T-helper 1 cell treated with Interleukin-12 subunit alpha and Interleukin-12 subunit beta and Interleukin-4 antibody, amounts not matched to agents 30 μg/mL and 1 μg/mL, for 36 hours (primary cell): ENCODE measurements at regions not wholly inside any gene's neighbourhood (a gene's known extent, or its start where the extent isn't known, plus 50 kb on each side); places are given as distances from the start of the nearest gene placed in this dataset.

ENCODE experiments used
- H3K27ac Mint-ChIP-seq: one replicate; pipeline ENCODE4 v1.8.0; 2021; ENCODE audit warnings: mild to moderate bottlenecking, mixed read lengths
- H3K27me3 Mint-ChIP-seq: one replicate; pipeline ENCODE4 v1.8.0; 2021; ENCODE audit warnings: low read depth, mixed read lengths
- H3K36me3 Mint-ChIP-seq: one replicate; pipeline ENCODE4 v1.8.0; 2021; ENCODE audit warnings: low read depth, mixed read lengths
- H3K4me1 Mint-ChIP-seq: one replicate; pipeline ENCODE4 v1.8.0; 2021; ENCODE audit warnings: low read depth, mixed read lengths
- H3K4me3 Mint-ChIP-seq: one replicate; pipeline ENCODE4 v1.8.0; 2021; ENCODE audit warnings: mild to moderate bottlenecking, moderate library complexity, mixed read lengths
- H3K9me3 Mint-ChIP-seq: one replicate; pipeline ENCODE4 v1.8.0; 2021; ENCODE audit warnings: mixed read lengths

DNA sequence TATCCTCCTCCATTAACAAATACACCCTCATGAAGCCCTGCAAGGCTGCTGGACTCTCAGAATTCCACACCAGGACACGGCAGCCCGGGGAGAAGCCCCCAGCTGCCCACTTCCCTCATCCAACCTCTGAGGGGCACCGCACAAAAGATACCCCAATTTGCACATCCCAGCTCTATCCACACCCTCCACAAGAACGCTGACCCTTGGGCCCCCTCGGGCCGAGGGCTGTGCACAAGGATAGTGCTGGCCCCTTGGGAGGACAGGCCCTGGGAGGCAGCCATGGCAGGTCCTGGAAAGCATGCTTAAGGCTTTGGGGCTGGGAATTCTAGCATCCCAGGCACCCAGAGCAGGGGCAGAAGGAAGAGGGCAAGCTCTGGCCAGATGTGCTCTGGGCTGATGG lies 77.4 kb upstream of the PRNP start:
- H3K27me3 Mint-ChIP-seq, result peaks cover 32% of the 10 kb centered on the region
- no peaks in the 10 kb centered on the region for H3K9me3 Mint-ChIP-seq
- peaks cover 2% of the 10 kb centered on the region for H3K4me1 Mint-ChIP-seq
- no peak overlapping the region for H3K4me3 Mint-ChIP-seq
- H3K27ac Mint-ChIP-seq, result no peak overlapping the region
- H3K36me3 Mint-ChIP-seq, result no peaks in the 10 kb centered on the region

DNA sequence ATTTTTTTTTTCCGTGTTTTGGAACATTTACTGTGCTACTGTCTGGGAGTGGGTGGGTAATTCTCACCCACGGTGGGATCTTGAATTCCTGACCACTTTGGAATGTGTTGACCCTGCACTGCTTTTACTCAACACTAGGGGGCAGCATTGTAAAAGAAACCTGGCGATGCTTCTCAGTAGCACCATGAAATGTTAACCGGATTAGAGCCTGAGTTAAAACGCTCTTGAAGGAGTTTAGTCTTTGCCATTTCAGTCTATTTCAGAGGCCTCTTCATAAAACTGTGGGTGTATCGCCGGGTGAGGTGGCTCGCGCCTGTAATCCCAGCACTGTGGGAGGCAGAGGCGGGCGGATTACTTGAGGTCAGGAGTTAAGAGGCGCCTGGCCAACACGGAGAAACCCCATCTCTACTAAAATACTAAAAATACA lies 79.0 kb upstream of the PRNP start:
- Mint-ChIP-seq H3K4me3 (no peak overlapping the region), H3K36me3 (no peaks in the 10 kb centered on the region), H3K4me1 (no peaks in the 10 kb centered on the region), H3K9me3 (no peaks in the 10 kb centered on the region), H3K27me3 (peaks cover 36% of the 10 kb centered on the region), H3K27ac (no peak overlapping the region)

DNA sequence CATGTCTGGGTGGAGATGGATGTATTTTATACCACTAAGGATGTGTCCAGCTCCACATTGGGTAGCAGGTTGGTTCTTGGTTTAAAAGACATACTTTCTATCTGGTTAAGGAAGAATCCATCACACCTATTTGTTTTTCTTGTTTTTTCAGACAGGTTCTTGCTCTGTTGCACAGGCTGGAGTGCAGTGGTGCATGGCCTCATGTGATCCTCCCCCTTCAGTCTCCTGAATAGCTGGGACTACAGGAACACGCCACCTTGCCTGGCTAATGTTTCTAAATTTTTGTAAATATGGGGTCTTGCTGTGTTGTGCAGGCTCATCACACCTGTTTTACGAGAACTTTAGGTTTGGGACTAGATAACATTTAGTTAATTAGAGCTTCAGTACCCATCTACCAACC lies 80.2 kb upstream of the PRNP start:
- peaks cover 36% of the 10 kb centered on the region for H3K27me3 Mint-ChIP-seq
- H3K4me1 Mint-ChIP-seq, result no peaks in the 10 kb centered on the region
- H3K36me3 Mint-ChIP-seq, result no peaks in the 10 kb centered on the region
- no peak overlapping the region for H3K4me3 Mint-ChIP-seq
- no peak overlapping the region for H3K27ac Mint-ChIP-seq
- no peaks in the 10 kb centered on the region for H3K9me3 Mint-ChIP-seq

DNA sequence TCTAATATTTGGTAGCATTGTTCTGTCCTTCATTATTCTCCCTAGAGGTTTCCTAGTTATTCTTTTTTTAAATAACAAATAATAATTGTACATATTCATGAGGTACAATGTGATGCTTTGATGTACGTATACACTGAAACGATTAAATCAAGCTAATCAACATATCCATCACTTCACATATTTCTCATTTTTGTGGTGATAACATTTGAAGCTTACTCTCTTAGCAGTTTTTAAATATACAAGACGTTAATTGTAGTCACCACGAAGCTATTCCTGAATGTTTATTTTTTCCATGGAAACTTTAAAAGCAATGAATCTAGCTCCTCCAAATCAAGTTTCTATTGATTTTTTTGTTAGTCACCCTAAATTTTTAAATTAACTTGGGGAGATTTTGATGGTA lies 81.1 kb upstream of the PRNP start:
- Mint-ChIP-seq H3K36me3 (no peaks in the 10 kb centered on the region), H3K27me3 (peaks cover 41% of the 10 kb centered on the region), H3K4me1 (no peaks in the 10 kb centered on the region), H3K4me3 (no peak overlapping the region), H3K27ac (no peak overlapping the region), H3K9me3 (no peaks in the 10 kb centered on the region)

DNA sequence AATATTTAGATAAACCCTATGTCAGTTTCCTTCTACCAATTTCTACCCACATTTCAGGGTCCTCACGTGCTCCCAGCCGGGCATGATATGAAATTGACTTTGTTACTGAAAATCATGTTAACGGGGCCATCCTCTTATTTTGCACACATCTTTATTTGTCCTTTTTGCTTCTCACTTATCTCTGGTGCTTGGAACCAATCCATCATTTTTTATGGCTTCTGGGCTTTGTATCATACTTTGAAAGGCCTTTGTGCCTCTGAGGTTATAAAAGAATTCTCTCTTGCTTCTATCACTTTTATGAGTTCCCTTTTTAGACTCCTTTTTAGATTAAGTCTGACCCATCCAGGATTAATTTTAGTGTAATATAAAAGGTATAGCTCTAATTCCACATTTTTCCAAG lies 81.7 kb upstream of the PRNP start:
- H3K4me3 Mint-ChIP-seq, result no peak overlapping the region

DNA sequence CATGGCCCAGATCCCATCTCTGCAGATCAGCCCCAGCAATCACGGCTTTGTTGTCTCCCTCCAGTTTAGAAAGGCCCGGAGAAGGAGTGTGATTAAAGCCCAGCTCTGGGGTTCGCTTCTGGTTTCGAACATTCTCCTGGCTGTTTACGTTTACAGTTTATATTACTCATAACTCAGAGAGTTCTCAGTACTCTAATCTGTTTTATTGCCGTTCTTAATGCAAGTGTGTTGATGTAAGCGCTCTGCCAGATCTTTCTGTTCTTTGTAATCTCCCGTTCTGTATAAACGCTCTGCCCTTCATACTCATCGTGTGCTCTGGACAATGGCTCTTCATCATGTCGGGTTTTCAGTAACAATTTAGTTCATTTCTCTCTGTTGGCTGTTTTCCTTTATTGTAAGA lies 82.5 kb upstream of the PRNP start:
- no peaks in the 10 kb centered on the region for H3K9me3 Mint-ChIP-seq
- H3K4me3 Mint-ChIP-seq, result no peak overlapping the region

More for the DNA sequence above, 81.7 kb upstream of the PRNP start:
- Mint-ChIP-seq H3K27me3 (peaks cover 44% of the 10 kb centered on the region), H3K36me3 (no peaks in the 10 kb centered on the region), H3K4me1 (no peaks in the 10 kb centered on the region), H3K27ac (no peak overlapping the region), H3K9me3 (no peaks in the 10 kb centered on the region)

DNA sequence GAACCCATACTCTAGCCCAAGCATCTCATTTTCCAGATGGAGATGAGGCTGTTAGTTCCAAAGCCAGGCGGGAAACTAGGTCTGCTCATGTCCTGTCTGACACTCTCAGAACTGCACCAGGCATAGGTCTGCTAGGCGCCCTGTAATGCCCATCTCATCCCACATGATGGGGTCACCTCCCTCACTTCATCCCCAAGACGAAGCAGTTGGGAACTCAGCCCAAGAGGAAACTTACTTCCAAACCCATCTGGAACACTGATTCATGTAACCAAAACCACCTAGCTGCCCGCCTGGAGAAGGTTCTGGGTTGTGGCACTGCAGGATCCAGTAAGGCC lies 84.0 kb upstream of the PRNP start:
- Mint-ChIP-seq H3K4me1 (no peaks in the 10 kb centered on the region), H3K27me3 (peaks cover 52% of the 10 kb centered on the region), H3K4me3 (no peak overlapping the region), H3K9me3 (no peaks in the 10 kb centered on the region), H3K27ac (no peak overlapping the region), H3K36me3 (no peaks in the 10 kb centered on the region)

More for the DNA sequence above, 82.5 kb upstream of the PRNP start:
- H3K27me3 Mint-ChIP-seq, result peaks cover 50% of the 10 kb centered on the region
- H3K4me1 Mint-ChIP-seq, result no peaks in the 10 kb centered on the region
- H3K36me3 Mint-ChIP-seq, result no peaks in the 10 kb centered on the region
- no peak overlapping the region for H3K27ac Mint-ChIP-seq

DNA sequence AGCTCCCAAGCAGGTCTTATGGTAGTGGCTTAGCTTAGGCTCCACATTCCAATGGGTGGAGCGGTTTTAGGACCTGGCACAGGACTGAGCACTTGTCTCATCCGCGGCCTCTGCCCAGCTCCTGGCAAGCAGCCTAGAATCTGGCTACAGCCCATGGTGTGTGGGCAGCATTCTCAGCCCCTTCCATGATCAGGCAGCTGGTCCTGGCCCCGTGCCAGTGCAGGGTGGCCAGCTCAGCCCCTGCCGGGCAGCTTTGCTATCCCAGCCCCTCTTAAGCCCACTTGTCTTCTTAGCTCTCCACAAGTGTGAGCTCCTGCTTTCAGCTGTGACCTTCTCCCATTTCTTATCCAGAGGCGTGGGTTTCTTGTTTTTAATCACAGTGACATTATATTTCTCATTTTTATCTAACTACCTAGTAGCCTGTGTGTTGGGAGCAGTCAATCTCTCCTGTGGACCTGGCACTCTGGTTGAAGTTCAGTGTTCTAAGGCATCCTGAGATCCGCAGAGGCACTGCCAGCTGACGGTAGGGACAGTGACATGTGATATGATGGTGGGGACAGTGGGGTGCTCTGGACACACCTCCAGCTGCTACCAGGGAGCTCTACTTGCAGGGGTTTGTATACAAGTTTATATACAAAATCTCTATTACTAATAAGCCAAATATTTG lies 84.5 kb upstream of the PRNP start:
- Mint-ChIP-seq H3K36me3 (no peaks in the 10 kb centered on the region), H3K4me1 (no peaks in the 10 kb centered on the region), H3K27me3 (peaks cover 51% of the 10 kb centered on the region), H3K4me3 (no peak overlapping the region), H3K9me3 (no peaks in the 10 kb centered on the region), H3K27ac (no peak overlapping the region)

DNA sequence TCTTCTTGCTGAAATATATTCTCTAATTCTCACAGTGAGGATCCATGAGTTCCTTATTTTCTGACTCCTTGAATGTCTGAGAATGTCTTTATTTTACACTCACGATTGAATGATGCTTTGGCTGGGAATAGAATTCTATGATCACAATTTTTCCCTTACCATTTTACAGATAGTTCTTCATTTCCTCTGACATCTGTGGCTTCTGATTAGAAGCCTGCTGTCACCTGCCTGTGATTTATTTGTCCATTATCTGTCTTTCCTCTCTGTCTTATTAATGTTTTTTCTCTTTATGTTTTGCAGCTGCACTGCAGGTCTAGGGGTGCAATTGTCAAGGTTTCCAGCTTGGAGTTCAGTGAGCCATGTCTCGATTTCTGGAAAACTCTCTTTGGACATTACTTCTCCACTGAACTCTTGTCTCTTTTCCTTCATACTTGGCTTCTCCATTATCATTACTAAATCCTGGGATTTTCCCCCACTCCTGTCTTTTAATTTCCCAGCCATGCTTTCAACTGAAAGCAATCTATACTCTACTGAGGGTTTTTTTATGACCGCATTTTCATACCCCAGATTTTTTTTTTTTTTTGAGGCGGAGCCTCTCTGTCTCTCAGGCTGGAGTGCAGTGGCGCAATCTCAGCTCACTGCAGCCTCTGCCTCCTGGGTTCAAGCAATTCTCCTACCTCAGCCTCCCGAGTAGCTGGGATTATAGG lies 85.8 kb upstream of the PRNP start:
- no peaks in the 10 kb centered on the region for H3K36me3 Mint-ChIP-seq
- H3K27me3 Mint-ChIP-seq, result peaks cover 51% of the 10 kb centered on the region
- H3K27ac Mint-ChIP-seq, result no peak overlapping the region
- H3K4me1 Mint-ChIP-seq, result no peaks in the 10 kb centered on the region
- no peak overlapping the region for H3K4me3 Mint-ChIP-seq
- no peaks in the 10 kb centered on the region for H3K9me3 Mint-ChIP-seq

DNA sequence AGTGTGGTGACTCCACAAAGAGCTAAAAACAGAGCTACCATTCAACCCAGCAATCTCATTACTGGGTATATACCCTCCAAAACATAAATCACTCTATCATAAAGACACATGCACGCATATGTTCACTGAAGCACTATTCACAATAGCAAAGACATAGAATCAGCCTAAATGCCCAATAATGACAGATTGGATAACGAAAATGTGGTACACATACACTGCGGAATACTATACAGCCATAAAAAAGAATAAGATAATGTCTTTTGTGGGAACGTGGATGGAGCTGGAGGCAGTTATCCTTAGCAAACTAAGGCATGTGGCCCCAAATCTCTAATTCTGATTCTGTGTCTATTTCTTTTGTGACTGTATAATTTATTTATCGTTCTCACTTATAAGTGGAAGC lies 89.0 kb upstream of the PRNP start:
- Mint-ChIP-seq H3K27me3 (peaks cover 51% of the 10 kb centered on the region), H3K4me3 (no peak overlapping the region), H3K4me1 (peaks cover 5% of the 10 kb centered on the region), H3K9me3 (no peaks in the 10 kb centered on the region), H3K27ac (no peak overlapping the region), H3K36me3 (no peaks in the 10 kb centered on the region)

DNA sequence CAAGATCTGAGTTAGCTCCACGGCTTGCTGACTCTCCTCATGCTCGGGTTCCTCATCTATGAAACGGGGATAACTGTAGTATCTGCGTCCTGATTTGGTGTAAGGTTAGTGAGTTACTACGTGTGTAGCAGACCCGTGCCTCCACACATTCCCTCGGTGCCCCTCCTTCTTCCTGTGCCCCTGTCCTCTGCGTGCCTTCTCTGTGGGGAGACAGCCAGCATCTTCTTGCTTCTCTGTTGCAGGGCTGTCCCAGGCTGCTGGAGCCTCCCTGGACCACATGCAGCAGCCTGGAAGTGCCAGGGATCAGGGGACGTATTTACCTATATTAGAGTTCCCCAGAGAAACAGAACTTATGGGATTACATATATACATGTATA lies 93.1 kb upstream of the PRNP start:
- peaks cover 5% of the 10 kb centered on the region for H3K4me1 Mint-ChIP-seq
- H3K4me3 Mint-ChIP-seq, result peak overlapping the region; percentile 63
- H3K27ac Mint-ChIP-seq, result no peak overlapping the region
- H3K36me3 Mint-ChIP-seq, result no peaks in the 10 kb centered on the region
- no peaks in the 10 kb centered on the region for H3K9me3 Mint-ChIP-seq
- H3K27me3 Mint-ChIP-seq, result peaks cover 45% of the 10 kb centered on the region

DNA sequence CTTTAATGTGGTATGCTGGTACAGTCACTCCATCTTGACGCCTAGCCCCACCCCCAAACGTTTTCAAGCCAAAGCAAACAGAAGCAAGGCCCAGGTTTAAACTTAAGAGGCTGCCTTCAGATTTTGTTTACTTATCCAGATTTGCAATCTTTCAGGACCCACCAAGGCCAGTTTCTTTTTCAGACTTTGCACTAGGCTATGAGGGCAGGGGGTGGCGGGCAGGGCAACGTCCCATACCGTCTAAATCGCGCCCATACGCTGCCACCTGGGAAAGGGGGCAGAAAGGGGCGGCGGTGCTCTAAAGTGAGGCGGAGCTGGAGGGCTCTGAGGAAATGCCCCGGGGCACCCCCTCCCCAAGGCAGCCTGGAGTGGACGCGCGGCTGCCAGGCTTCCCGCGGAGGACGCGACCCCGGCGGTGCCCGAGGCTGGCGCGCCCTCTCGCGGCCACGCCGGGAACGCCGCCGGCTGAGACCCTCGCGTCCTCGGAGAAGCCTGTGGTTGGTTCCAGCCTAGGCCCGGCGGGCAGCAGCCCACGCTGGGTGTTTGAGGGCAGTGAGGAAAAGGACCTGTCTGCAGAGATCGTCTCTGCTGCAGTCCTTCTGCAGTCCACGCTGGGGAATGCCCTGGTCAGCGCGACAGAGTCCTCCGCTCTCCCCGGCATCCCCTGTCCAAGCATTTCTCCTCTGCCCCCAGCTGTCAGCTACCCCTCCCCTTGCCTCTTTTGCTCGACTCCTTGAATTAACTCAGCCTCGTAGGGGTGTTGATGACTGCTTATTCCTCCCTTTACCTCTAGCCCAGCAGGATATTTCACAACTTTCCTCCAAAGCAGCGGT lies 93.7 kb upstream of the PRNP start:
- H3K9me3 Mint-ChIP-seq, result no peaks in the 10 kb centered on the region
- H3K27ac Mint-ChIP-seq, result no peak overlapping the region
- H3K4me3 Mint-ChIP-seq, result peak overlapping the region; percentile 63
- H3K36me3 Mint-ChIP-seq, result no peaks in the 10 kb centered on the region
- H3K27me3 Mint-ChIP-seq, result peaks cover 40% of the 10 kb centered on the region
- peaks cover 5% of the 10 kb centered on the region for H3K4me1 Mint-ChIP-seq

DNA sequence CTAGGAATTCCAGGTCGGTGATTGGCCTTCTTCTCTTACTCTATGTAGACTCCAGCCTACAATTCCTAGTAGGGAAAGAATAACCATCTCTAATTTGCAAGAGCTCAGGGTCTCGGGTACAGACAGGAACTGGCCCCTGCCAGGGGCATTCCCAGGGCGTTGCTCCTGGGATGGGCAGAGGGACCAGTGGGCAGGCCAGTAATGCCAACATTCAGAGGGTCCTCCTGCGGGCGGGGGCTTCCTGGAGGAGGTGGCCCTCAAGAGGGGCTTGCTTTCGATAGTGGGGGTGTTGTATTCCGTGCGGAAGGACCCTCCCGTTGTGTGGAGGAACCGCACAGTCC lies 94.3 kb upstream of the PRNP start:
- Mint-ChIP-seq H3K4me3 (peak overlapping the region; percentile 40), H3K9me3 (no peaks in the 10 kb centered on the region), H3K27ac (no peak overlapping the region), H3K36me3 (no peaks in the 10 kb centered on the region), H3K27me3 (peaks cover 37% of the 10 kb centered on the region), H3K4me1 (peaks cover 5% of the 10 kb centered on the region)

DNA sequence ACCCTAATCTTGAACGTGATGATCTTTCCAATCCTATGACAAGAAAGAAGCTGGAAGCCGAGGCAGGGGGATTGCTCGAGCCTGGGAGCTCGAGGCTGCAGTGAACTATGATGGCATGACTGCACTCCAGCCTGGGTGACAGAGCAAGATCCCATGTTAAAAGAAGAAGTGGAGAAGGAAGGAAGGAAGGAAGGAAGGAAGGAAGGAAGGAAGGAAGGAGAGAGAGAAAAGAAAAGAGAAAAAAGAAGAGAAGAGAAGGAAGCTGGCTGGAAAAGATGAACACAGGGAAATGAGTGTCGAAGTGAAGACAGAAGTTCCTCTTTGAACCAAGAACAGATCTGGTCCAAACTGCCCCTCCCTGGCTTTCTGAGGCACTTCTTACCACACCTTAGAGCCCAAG lies 100.5 kb upstream of the PRNP start:
- Mint-ChIP-seq H3K36me3 (no peaks in the 10 kb centered on the region), H3K27ac (no peak overlapping the region), H3K27me3 (peaks cover 24% of the 10 kb centered on the region), H3K4me3 (no peak overlapping the region), H3K4me1 (no peaks in the 10 kb centered on the region), H3K9me3 (no peaks in the 10 kb centered on the region)

DNA sequence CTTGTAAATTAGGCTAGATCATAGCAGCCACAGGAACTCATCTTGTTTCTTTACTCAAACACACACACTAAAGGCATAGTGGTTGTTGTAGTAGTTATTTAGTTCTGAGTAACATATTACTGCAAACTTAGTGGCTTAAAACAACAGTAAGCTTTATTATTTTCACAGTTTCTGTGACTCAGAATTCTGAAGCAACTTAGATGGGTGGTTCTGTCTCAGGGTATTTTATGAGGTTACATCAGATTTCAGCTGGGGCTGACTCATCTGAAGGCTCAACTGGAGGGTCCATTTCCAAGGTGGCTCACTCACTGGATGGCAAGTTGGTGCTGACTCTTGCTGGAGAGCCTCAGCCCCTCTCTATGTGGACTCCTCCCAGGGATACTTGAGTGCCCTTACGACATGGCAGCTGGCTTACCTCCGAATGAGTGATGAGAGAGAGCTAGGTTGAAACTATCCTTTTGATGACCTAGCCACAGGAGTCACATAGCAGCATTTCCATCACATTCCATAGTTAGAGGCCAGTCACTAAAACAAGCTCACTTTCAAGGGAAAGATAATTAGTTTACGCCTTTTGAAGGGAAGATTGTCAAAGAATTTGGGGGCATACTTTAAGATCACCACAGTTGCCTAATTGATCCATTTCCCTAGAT lies 101.0 kb upstream of the PRNP start:
- Mint-ChIP-seq H3K9me3 (no peaks in the 10 kb centered on the region), H3K4me1 (no peaks in the 10 kb centered on the region), H3K27me3 (peaks cover 22% of the 10 kb centered on the region), H3K4me3 (no peak overlapping the region), H3K36me3 (no peaks in the 10 kb centered on the region), H3K27ac (no peak overlapping the region)
